Skeletal muscle satellite cell (primary cell): ENCODE measurements at regions not wholly inside any gene's neighbourhood (a gene's known extent, or its start where the extent isn't known, plus 50 kb on each side); places are given as distances from the start of the nearest gene placed in this dataset.

Source experiments
- H3K27me3 ChIP-seq: 2 replicates; pipeline ENCODE4 v1.7.0; 2013; ENCODE audit warnings: low read length; ENCODE audit not compliant: control insufficient read depth, insufficient read depth
- H3K36me3 ChIP-seq: 2 replicates; pipeline ENCODE4 v1.7.0; 2013; ENCODE audit warnings: mild to moderate bottlenecking, control low read depth, low read length; ENCODE audit not compliant: insufficient read depth
- H3K4me1 ChIP-seq: 2 replicates; pipeline ENCODE4 v1.7.0; 2013; ENCODE audit warnings: low read length; ENCODE audit not compliant: control insufficient read depth, insufficient read depth
- H3K4me2 ChIP-seq: 2 replicates; pipeline ENCODE4 v1.7.0; 2013; ENCODE audit warnings: mild to moderate bottlenecking, low read length
- H3K4me3 ChIP-seq: 2 replicates; pipeline ENCODE4 v1.7.0; 2013; ENCODE audit warnings: low read length
- H3K9ac ChIP-seq: 2 replicates; pipeline ENCODE4 v1.7.0; 2013; ENCODE audit warnings: mild to moderate bottlenecking, low read depth, low read length, moderate library complexity
- H3K9me3 ChIP-seq: replicated peaks from 2 replicates; pipeline ENCODE4 v1.7.0; 2013; ENCODE audit warnings: mild to moderate bottlenecking, control low read depth, low read length

GRCh38 chr11:29305456-29306232, 711.2 kb downstream of the KCNA4 start:
- peaks cover 40% of the 10 kb centered on the region for H3K4me1 ChIP-seq
- no peak overlapping the region for H3K4me3 ChIP-seq
- H3K36me3 ChIP-seq: no peaks in the 10 kb centered on the region
- peak overlapping the region; percentile 14 for H3K9ac ChIP-seq
- no peaks in the 10 kb centered on the region for H3K27me3 ChIP-seq
- no peak overlapping the region for H3K4me2 ChIP-seq
- H3K9me3 ChIP-seq: no peaks in the 10 kb centered on the region

- Histone ChIP-seq H3K27me3 (no peaks in the 10 kb centered on the region), H3K9me3 (no peaks in the 10 kb centered on the region), H3K9ac (peak overlapping the region; percentile 64), H3K4me2 (no peak overlapping the region), H3K4me1 (peaks cover 17% of the 10 kb centered on the region), H3K4me3 (no peak overlapping the region), H3K36me3 (no peaks in the 10 kb centered on the region)
Observed at GRCh38 chr11:29300420-29300819, 716.4 kb downstream of the KCNA4 start.

- no peaks in the 10 kb centered on the region for H3K27me3 ChIP-seq
- no peaks in the 10 kb centered on the region for H3K36me3 ChIP-seq
- H3K9me3 ChIP-seq: no peaks in the 10 kb centered on the region
- no peak overlapping the region for H3K4me3 ChIP-seq
- peaks cover 36% of the 10 kb centered on the region for H3K4me1 ChIP-seq
- no peak overlapping the region for H3K4me2 ChIP-seq
- no peak overlapping the region for H3K9ac ChIP-seq
Observed at GRCh38 chr11:29296680-29297079, 720.1 kb downstream of the KCNA4 start.

- no peaks in the 10 kb centered on the region for H3K9me3 ChIP-seq
- peak overlapping the region; percentile 70 for H3K4me2 ChIP-seq
- peak overlapping the region; percentile 61 for H3K9ac ChIP-seq
- no peak overlapping the region for H3K4me3 ChIP-seq
- H3K4me1 ChIP-seq: peaks cover 22% of the 10 kb centered on the region
- H3K36me3 ChIP-seq: no peaks in the 10 kb centered on the region
- H3K27me3 ChIP-seq: no peaks in the 10 kb centered on the region
Observed at GRCh38 chr11:29293825-29294224, 723.0 kb downstream of the KCNA4 start.

- H3K27me3 ChIP-seq: no peaks in the 10 kb centered on the region
- H3K36me3 ChIP-seq: no peaks in the 10 kb centered on the region
- H3K4me2 ChIP-seq: peak overlapping the region; percentile 70
- H3K4me1 ChIP-seq: peaks cover 17% of the 10 kb centered on the region
- peak overlapping the region; percentile 28 for H3K9ac ChIP-seq
- H3K4me3 ChIP-seq: peak overlapping the region; percentile 51
- no peaks in the 10 kb centered on the region for H3K9me3 ChIP-seq
Observed at GRCh38 chr11:29282088-29282487, 734.7 kb downstream of the KCNA4 start.

GRCh38 chr11:29281271-29281777, 735.5 kb downstream of the KCNA4 start:
- Histone ChIP-seq H3K9me3 (no peaks in the 10 kb centered on the region), H3K4me1 (peaks cover 17% of the 10 kb centered on the region), H3K27me3 (no peaks in the 10 kb centered on the region), H3K4me2 (no peak overlapping the region), H3K4me3 (no peak overlapping the region), H3K36me3 (no peaks in the 10 kb centered on the region), H3K9ac (peak overlapping the region; percentile 28)

GRCh38 chr11:29280452-29280851, 736.4 kb downstream of the KCNA4 start:
- Histone ChIP-seq H3K4me2 (no peak overlapping the region), H3K9me3 (no peaks in the 10 kb centered on the region), H3K9ac (no peak overlapping the region), H3K4me3 (no peak overlapping the region), H3K27me3 (no peaks in the 10 kb centered on the region), H3K36me3 (no peaks in the 10 kb centered on the region), H3K4me1 (peaks cover 17% of the 10 kb centered on the region)

- H3K9me3 ChIP-seq: no peaks in the 10 kb centered on the region
- H3K4me2 ChIP-seq: no peak overlapping the region
- no peak overlapping the region for H3K4me3 ChIP-seq
- no peak overlapping the region for H3K9ac ChIP-seq
- peaks cover 17% of the 10 kb centered on the region for H3K4me1 ChIP-seq
- no peaks in the 10 kb centered on the region for H3K36me3 ChIP-seq
- H3K27me3 ChIP-seq: no peaks in the 10 kb centered on the region
Observed at GRCh38 chr11:29279716-29280115, 737.1 kb downstream of the KCNA4 start.

GRCh38 chr11:29272019-29272654, 744.7 kb downstream of the KCNA4 start:
- no peaks in the 10 kb centered on the region for H3K9me3 ChIP-seq
- no peak overlapping the region for H3K9ac ChIP-seq
- peaks cover 5% of the 10 kb centered on the region for H3K4me1 ChIP-seq
- H3K4me2 ChIP-seq: no peak overlapping the region
- no peaks in the 10 kb centered on the region for H3K36me3 ChIP-seq
- H3K27me3 ChIP-seq: no peaks in the 10 kb centered on the region
- no peak overlapping the region for H3K4me3 ChIP-seq

GRCh38 chr11:29271616-29272015, 745.2 kb downstream of the KCNA4 start:
- Histone ChIP-seq H3K27me3 (no peaks in the 10 kb centered on the region), H3K9ac (no peak overlapping the region), H3K36me3 (no peaks in the 10 kb centered on the region), H3K4me3 (no peak overlapping the region), H3K9me3 (no peaks in the 10 kb centered on the region), H3K4me2 (no peak overlapping the region), H3K4me1 (peaks cover 5% of the 10 kb centered on the region)

GRCh38 chr11:29268733-29269132, 748.1 kb downstream of the KCNA4 start:
- Histone ChIP-seq H3K4me1 (peaks cover 8% of the 10 kb centered on the region), H3K4me2 (no peak overlapping the region), H3K36me3 (no peaks in the 10 kb centered on the region), H3K9me3 (no peaks in the 10 kb centered on the region), H3K4me3 (no peak overlapping the region), H3K9ac (no peak overlapping the region), H3K27me3 (no peaks in the 10 kb centered on the region)
